ENCODE measurements at regions not wholly inside any gene's neighbourhood (a gene's known extent, or its start where the extent isn't known, plus 50 kb on each side); places are given as distances from the start of the nearest gene placed in this dataset.

- Mint-ChIP-seq H3K36me3 (no peaks in the 10 kb centered on the region), H3K4me1 (peaks cover 31% of the 10 kb centered on the region), H3K27me3 (ENCODE audit: low read depth) (no peaks in the 10 kb centered on the region), H3K27ac (no peak overlapping the region), H3K4me3 (no peak overlapping the region), H3K9me3 (no peaks in the 10 kb centered on the region)
- TF ChIP-seq CTCF (IDR thresholded peaks at IDR 0.05; ENCODE audit: unreplicated experiment): no peak
- DNase-seq (ENCODE audit: low spot score in 2 of 2, unreplicated experiment in 2 of 2): no peak
These were observed 53.9 kb upstream of the NRP1 start for GRCh38 chr10:33388382-33388781.

GRCh38 chr10:33387720-33388119 lies 53.3 kb upstream of the NRP1 start:
- H3K27me3 Mint-ChIP-seq (ENCODE audit: low read depth): no peaks in the 10 kb centered on the region
- DNase-seq (ENCODE audit: low spot score in 2 of 2, unreplicated experiment in 2 of 2): no peak
- H3K36me3 Mint-ChIP-seq: no peaks in the 10 kb centered on the region
- no peak overlapping the region for H3K4me3 Mint-ChIP-seq
- H3K27ac Mint-ChIP-seq: no peak overlapping the region
- no peak for TF ChIP-seq CTCF (IDR thresholded peaks at IDR 0.05; ENCODE audit: unreplicated experiment)
- no peaks in the 10 kb centered on the region for H3K9me3 Mint-ChIP-seq
- H3K4me1 Mint-ChIP-seq: peaks cover 37% of the 10 kb centered on the region

GRCh38 chr10:33386926-33387325 lies 52.5 kb upstream of the NRP1 start:
- no peak for DNase-seq (ENCODE audit: low spot score in 2 of 2, unreplicated experiment in 2 of 2)
- no peak for TF ChIP-seq CTCF (IDR thresholded peaks at IDR 0.05; ENCODE audit: unreplicated experiment)
- no peaks in the 10 kb centered on the region for H3K27me3 Mint-ChIP-seq (ENCODE audit: low read depth)
- H3K9me3 Mint-ChIP-seq: no peaks in the 10 kb centered on the region
- H3K36me3 Mint-ChIP-seq: no peaks in the 10 kb centered on the region
- peak overlapping the region; percentile 17 for H3K27ac Mint-ChIP-seq
- no peak overlapping the region for H3K4me3 Mint-ChIP-seq
- peaks cover 42% of the 10 kb centered on the region for H3K4me1 Mint-ChIP-seq

- H3K27me3 Mint-ChIP-seq (ENCODE audit: low read depth): no peaks in the 10 kb centered on the region
- no peak for DNase-seq (ENCODE audit: low spot score in 2 of 2, unreplicated experiment in 2 of 2)
- H3K9me3 Mint-ChIP-seq: no peaks in the 10 kb centered on the region
- H3K36me3 Mint-ChIP-seq: no peaks in the 10 kb centered on the region
- TF ChIP-seq CTCF (IDR thresholded peaks at IDR 0.05; ENCODE audit: unreplicated experiment): no peak
- H3K4me1 Mint-ChIP-seq: peaks cover 51% of the 10 kb centered on the region
- H3K27ac Mint-ChIP-seq: no peak overlapping the region
- no peak overlapping the region for H3K4me3 Mint-ChIP-seq
These were observed 51.2 kb upstream of the NRP1 start for GRCh38 chr10:33385686-33386085.

- Mint-ChIP-seq H3K9me3 (no peaks in the 10 kb centered on the region), H3K36me3 (no peaks in the 10 kb centered on the region), H3K4me1 (peaks cover 52% of the 10 kb centered on the region), H3K27me3 (ENCODE audit: low read depth) (no peaks in the 10 kb centered on the region), H3K27ac (no peak overlapping the region), H3K4me3 (no peak overlapping the region)
- TF ChIP-seq CTCF (IDR thresholded peaks at IDR 0.05; ENCODE audit: unreplicated experiment): no peak
- DNase-seq (ENCODE audit: low spot score in 2 of 2, unreplicated experiment in 2 of 2): no peak
These were observed 50.5 kb upstream of the NRP1 start for GRCh38 chr10:33385015-33385414.

Data from mesothelial cell of epicardium (in vitro differentiated cells).